AG09309 (cell line): ENCODE measurements at regions not wholly inside any gene's neighbourhood (a gene's known extent, or its start where the extent isn't known, plus 50 kb on each side); places are given as distances from the start of the nearest gene placed in this dataset.

ENCODE experiments used
- DNase-seq: peaks from one replicate; pipeline ENCODE4 v3.0.0-alpha.2; 2010; ENCODE audit warnings: low read depth
- H3K4me3 ChIP-seq: 2 replicates; pipeline ENCODE4 v1.5.1; 2011; ENCODE audit warnings: mild to moderate bottlenecking, low read depth, low read length, moderate library complexity; ENCODE audit not compliant: control insufficient read depth
- TF ChIP-seq, protein P1 (sequence below): IDR thresholded peaks from 2 replicates; pipeline ENCODE4 v1.5.1; 2011; ENCODE audit warnings: mild to moderate bottlenecking, low read depth, low read length, inconsistent platforms; ENCODE audit not compliant: insufficient read depth, control insufficient read depth; ENCODE audit errors: missing control alignments

DNA sequence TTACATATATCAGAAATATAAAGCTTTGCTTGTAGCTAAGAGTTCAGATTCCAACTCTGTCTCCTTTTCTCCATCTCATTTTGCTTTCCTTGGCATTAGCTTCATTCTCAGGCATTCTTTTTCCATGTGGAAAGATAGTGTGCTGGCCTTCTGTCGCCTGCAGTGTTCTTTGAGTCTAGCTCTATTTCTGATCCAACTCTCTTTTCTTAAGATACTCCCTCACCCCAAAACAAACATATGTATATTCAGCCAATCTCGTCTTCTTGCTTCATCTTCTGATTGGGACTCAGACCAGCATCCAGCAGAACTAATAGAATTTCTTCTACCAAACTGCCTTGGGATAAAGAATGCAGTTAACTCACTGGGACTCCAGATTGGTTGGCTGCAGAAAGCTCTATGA is 532.2 kb downstream of the MID1IP1 start:
- no peak overlapping the region for H3K4me3 ChIP-seq
- TF ChIP-seq, protein P1, sequence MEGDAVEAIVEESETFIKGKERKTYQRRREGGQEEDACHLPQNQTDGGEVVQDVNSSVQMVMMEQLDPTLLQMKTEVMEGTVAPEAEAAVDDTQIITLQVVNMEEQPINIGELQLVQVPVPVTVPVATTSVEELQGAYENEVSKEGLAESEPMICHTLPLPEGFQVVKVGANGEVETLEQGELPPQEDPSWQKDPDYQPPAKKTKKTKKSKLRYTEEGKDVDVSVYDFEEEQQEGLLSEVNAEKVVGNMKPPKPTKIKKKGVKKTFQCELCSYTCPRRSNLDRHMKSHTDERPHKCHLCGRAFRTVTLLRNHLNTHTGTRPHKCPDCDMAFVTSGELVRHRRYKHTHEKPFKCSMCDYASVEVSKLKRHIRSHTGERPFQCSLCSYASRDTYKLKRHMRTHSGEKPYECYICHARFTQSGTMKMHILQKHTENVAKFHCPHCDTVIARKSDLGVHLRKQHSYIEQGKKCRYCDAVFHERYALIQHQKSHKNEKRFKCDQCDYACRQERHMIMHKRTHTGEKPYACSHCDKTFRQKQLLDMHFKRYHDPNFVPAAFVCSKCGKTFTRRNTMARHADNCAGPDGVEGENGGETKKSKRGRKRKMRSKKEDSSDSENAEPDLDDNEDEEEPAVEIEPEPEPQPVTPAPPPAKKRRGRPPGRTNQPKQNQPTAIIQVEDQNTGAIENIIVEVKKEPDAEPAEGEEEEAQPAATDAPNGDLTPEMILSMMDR, result no peak
- DNase-seq, result no peak

- H3K4me3 ChIP-seq, result no peak overlapping the region
- DNase-seq, result no peak
- TF ChIP-seq, protein P1, result no peak
Measured at GRCh38 chrX:39335513-39336235, 534.4 kb downstream of the MID1IP1 start.

DNA sequence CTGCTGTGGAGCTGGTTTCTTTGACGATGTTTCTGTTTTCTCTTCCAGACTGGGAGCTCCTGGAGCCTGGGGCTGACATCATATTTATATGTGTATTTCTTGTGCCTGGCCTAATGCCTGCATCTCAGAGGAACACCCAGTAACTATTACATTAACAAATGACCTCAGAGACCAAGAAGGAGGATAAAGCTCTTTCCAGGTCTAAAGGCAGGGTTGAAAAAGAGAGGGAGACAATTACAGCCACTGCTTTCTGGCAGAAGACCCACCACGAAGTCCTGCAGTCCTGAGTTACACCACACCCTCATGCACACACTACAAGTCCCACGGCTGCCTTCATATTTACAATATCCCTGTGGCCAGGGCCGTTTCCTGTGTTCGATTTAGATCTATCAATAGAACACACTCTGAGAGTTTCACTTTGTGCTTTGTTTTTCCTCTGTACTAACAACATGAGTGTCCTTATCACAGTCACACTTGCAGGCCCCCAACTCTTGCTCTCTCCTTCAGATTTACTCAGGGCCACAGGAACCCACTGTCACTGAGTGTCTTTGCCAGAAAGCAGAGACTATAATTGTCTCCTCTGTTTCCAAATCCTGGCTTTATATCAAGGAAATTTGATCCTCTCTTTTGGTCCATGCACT is 535.5 kb downstream of the MID1IP1 start:
- TF ChIP-seq, protein P1, result no peak
- no peak for DNase-seq
- H3K4me3 ChIP-seq, result no peak overlapping the region

DNA sequence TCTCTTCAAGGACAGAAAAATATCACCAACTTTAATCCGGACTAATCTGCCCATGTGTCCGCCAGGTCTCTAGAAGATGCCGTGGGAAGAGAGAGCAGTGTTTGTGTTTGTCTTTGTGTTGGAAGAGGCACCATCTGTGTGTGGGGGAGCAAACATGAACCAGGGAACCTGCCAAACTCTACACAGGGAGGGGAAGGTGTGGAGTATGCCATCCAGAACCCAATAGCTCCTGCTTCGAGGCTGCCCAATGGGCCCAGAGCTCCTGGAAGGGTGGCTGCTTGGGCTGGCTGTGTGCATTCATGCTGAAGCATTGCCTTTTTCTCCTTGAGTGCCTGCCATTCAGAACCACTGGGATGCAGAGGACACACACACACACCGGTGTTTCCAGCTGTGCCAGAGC is 536.2 kb downstream of the MID1IP1 start:
- no peak overlapping the region for H3K4me3 ChIP-seq
- TF ChIP-seq, protein P1, result no peak
- DNase-seq, result no peak

GRCh38 chrX:39338583-39338982 is 537.3 kb downstream of the MID1IP1 start:
- DNase-seq, result no peak
- TF ChIP-seq, protein P1, result no peak
- no peak overlapping the region for H3K4me3 ChIP-seq

DNA sequence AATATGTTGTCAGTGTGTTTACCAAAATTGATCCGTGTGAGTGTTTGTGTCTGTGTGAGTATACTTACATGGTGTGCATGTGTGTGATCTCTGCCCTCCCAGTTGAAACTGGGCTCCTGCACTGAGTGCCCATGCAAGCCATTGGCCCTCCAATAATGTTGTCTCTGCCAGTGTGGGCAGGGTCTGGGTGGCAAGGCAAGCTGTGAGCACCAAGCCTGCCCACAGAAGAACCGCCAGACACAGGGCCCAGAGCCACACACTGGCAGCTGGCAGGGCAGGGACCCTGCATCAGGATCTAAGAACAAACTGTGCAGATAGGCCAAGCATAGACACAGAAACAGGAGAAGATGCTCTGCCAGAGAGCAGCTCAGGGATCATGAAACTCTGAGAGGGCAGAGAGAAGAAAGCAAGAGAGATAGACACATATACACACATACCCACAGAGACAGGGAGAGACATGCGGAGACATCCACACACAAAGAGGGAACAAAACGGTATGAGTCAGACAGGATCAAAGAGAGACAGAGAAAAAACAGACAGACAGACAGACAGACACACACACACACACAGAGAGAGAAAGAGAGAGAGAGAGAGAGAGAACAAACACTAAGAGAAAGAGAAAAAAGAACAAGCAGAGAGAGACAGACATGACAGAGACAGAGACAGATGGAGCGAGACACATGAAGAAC is 555.0 kb downstream of the MID1IP1 start:
- no peak overlapping the region for H3K4me3 ChIP-seq
- TF ChIP-seq, protein P1, result no peak
- no peak for DNase-seq
